Kidney (tissue), 13 donors: ENCODE measurements at regions not wholly inside any gene's neighbourhood (a gene's known extent, or its start where the extent isn't known, plus 50 kb on each side); places are given as distances from the start of the nearest gene placed in this dataset.

ENCODE experiments used
- DNase-seq, 5 donors: peaks; one replicate each; pipeline ENCODE4 v3.0.0-alpha.2; 2013 to 2020
- FAIRE-seq: peaks from 2 replicates; lab custom pipeline; 2012; peaks lifted over from hg19 to GRCh38; lab: Jason Lieb, UNC
- H3K27ac ChIP-seq, 2 donors: one replicate each; pipeline ENCODE4 v1.7.0; 2013; ENCODE audit warnings: low read depth in 2 of 2, low read length in 2 of 2, inconsistent platforms in 1 of 2
- H3K27me3 ChIP-seq: one replicate; pipeline ENCODE4 v1.7.1; 2013; ENCODE audit warnings: low read length, inconsistent platforms; ENCODE audit not compliant: control insufficient read depth, insufficient read depth
- H3K36me3 ChIP-seq, 3 donors: one replicate each; pipeline versions ENCODE4 v1.7.0 to v1.7.1; 2013; ENCODE audit warnings: low read length in 3 of 3, control low read depth in 1 of 3, inconsistent platforms in 1 of 3; ENCODE audit not compliant: insufficient read depth in 3 of 3, control insufficient read depth in 2 of 3
- H3K4me1 ChIP-seq, 3 donors: one replicate each; pipeline versions ENCODE4 v1.7.0 to v1.7.1; 2013; ENCODE audit warnings: low read length in 3 of 3, inconsistent platforms in 1 of 3, low read depth in 1 of 3; ENCODE audit not compliant: control insufficient read depth in 2 of 3, insufficient read depth in 2 of 3
- H3K4me3 ChIP-seq, 3 donors: one replicate each; pipeline versions ENCODE4 v1.7.0 to v1.8.1; 2013; ENCODE audit warnings: low read length in 3 of 3, control low read depth in 1 of 3, inconsistent platforms in 1 of 3
- H3K9ac ChIP-seq, 3 donors: one replicate each; pipeline versions ENCODE4 v1.7.0 to v1.7.1; 2013; ENCODE audit warnings: low read length in 3 of 3, control low read depth in 1 of 3, inconsistent platforms in 1 of 3
- H3K9me3 ChIP-seq, 3 donors: one replicate each; pipeline versions ENCODE4 v1.7.0 to v1.7.1; 2013; ENCODE audit warnings: low read length in 3 of 3, control low read depth in 1 of 3, inconsistent platforms in 1 of 3; ENCODE audit not compliant: control insufficient read depth in 2 of 3, insufficient read depth in 1 of 3
- intact Hi-C: fragments of 100-400 bp; cut with DNase I; formaldehyde crosslinking; loops from one replicate; pipeline ENCODE4 v1.11.1; 2022
- TF ChIP-seq, protein P1 (sequence below): IDR thresholded peaks from 3 replicates; pipeline ENCODE4 v1.5.1; 2012; ENCODE audit warnings: mild to moderate bottlenecking, moderate library complexity, borderline replicate concordance; ENCODE audit not compliant: insufficient read depth; ENCODE audit errors: extremely low read depth
- donor health status: control.
- donor health status: control.
- donor health status: control.
- donor health status: control.
- donor health status: control.
- donor health status: DM: yes; HTN: yes; CAD: no.
- donor health status: Normal renal cell carcinoma (clear cell type).

DNA sequence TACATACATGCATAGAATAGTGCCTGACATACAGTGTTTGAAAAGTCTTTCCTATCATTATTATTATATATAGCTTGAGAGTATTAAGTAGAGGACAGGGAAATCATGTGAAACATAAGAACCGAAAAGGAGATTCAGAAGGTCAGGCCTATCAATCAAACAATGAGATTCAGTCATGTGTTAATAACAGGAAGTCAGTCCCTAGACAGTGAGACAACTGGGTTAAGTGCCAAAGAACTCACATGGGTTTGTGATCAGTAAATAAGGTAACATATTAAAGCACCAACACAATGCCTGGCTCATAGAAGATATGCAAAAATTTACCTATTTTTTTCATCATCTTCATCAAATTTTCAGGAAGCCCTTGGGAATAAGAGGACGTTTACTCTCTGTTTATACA lies 174.3 kb upstream of the FAT3 start:
- Histone ChIP-seq H3K9me3 (no peaks in the 10 kb centered on the region), H3K4me3 (no peak overlapping the region), H3K27ac (no peak overlapping the region), H3K9ac (no peak overlapping the region), H3K36me3 (no peaks in the 10 kb centered on the region), H3K4me1 (no peaks in the 10 kb centered on the region), H3K27me3 (no peaks in the 10 kb centered on the region)
- TF ChIP-seq, protein P1, sequence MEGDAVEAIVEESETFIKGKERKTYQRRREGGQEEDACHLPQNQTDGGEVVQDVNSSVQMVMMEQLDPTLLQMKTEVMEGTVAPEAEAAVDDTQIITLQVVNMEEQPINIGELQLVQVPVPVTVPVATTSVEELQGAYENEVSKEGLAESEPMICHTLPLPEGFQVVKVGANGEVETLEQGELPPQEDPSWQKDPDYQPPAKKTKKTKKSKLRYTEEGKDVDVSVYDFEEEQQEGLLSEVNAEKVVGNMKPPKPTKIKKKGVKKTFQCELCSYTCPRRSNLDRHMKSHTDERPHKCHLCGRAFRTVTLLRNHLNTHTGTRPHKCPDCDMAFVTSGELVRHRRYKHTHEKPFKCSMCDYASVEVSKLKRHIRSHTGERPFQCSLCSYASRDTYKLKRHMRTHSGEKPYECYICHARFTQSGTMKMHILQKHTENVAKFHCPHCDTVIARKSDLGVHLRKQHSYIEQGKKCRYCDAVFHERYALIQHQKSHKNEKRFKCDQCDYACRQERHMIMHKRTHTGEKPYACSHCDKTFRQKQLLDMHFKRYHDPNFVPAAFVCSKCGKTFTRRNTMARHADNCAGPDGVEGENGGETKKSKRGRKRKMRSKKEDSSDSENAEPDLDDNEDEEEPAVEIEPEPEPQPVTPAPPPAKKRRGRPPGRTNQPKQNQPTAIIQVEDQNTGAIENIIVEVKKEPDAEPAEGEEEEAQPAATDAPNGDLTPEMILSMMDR = no peak
- FAIRE-seq (no peak), DNase-seq (no peak)
- intact Hi-C loops = no loop called here

DNA sequence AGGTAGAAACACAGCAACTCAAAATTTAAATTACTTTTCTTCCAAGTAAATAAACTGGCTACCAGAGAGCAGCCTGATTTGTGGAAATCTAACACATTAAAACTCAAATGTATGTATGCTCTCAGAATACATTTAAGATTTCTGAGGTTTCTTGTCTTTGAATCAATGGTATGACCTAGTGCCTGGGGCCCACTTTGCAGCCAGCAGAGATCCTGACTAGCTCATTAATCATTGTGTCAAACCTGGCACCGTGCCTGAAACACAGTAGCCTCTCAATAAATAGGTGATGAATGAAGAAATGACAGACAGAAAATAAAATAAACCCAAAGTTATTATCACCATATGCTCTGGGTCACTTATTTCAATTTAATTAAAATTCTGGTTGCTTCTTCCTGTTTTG lies 176.2 kb upstream of the FAT3 start:
- FAIRE-seq (no peak), DNase-seq (no peak)
- TF ChIP-seq, protein P1 = no peak
- Histone ChIP-seq H3K27me3 (no peaks in the 10 kb centered on the region), H3K4me3 (no peak overlapping the region), H3K9ac (no peak overlapping the region), H3K4me1 (no peaks in the 10 kb centered on the region), H3K36me3 (no peaks in the 10 kb centered on the region), H3K9me3 (no peaks in the 10 kb centered on the region), H3K27ac (no peak overlapping the region)
- intact Hi-C loops = no loop called here

DNA sequence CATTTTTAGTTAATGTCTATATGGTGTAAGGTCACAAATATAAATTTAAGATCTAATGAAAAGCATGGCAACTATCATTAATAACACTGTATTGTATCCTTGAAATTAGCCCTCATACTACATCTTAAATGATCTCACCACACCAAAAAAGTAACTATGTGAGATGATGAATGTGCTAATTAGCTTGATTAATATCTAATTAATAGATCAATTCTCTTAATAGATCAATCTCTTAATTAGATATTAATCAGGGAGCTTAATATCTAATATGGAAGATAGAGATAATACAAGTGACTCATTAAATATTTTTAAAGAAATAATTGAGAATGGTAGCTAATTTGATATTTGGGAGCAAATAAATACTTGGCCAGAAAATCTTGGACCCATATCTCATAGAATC lies 178.5 kb upstream of the FAT3 start:
- intact Hi-C loops = no loop called here
- FAIRE-seq = no peak
- H3K27me3 ChIP-seq = no peaks in the 10 kb centered on the region

DNA sequence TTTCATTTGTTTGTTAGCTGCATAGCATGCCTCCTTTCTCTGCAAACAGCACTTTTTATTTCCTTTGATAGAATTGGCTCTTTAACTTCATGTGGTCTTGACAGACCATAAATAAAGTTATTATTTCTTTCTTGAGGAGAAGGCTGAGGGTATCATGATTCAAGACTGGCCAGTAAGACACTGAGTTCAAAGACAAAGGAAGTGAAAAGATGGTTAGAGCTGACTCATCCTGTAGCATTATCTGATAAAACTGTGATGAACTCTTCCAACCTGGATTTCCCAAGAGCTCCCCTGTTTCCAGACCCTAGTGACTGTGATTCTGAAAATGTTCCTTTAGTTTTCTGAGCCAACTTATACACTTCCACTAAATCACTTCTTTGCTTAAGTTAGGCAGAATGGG lies 179.3 kb upstream of the FAT3 start:
- H3K4me3 ChIP-seq = no peak overlapping the region
- H3K36me3 ChIP-seq = no peaks in the 10 kb centered on the region
- TF ChIP-seq, protein P1 = no peak
- DNase-seq (no peak), FAIRE-seq (no peak)
- intact Hi-C loops = no loop called here
- no peaks in the 10 kb centered on the region for H3K9me3 ChIP-seq
- no peak overlapping the region for H3K27ac ChIP-seq
- no peaks in the 10 kb centered on the region for H3K4me1 ChIP-seq
- H3K27me3 ChIP-seq = no peaks in the 10 kb centered on the region
- H3K9ac ChIP-seq = no peak overlapping the region

More for the DNA sequence above, 178.5 kb upstream of the FAT3 start:
- Histone ChIP-seq H3K36me3 (no peaks in the 10 kb centered on the region), H3K27ac (no peak overlapping the region), H3K9ac (no peak overlapping the region), H3K4me3 (no peak overlapping the region), H3K9me3 (no peaks in the 10 kb centered on the region), H3K4me1 (no peaks in the 10 kb centered on the region)
- TF ChIP-seq, protein P1 = no peak
- no peak for DNase-seq
